WTC11 (cell line): ENCODE measurements at regions not wholly inside any gene's neighbourhood (a gene's known extent, or its start where the extent isn't known, plus 50 kb on each side); places are given as distances from the start of the nearest gene placed in this dataset.

Experiments used
- ATAC-seq: fragments of 200-7000 bp; cut with Tn5 transposase; 2 replicates; pipeline ENCODE4 v1.10.0; 2021; ENCODE audit warnings: mild to moderate bottlenecking, moderate library complexity
- CTCF ChIA-PET: fragments of 300-600 bp; sonication (Branson Sonifier 250); formaldehyde crosslinking; loops from one replicate; lab custom pipeline; 2021; ENCODE audit warnings: antibody characterized with exemption; lab: Charles Lee
- POLR2A ChIA-PET: fragments of 350-600 bp; sonication (Branson Sonifier 250); formaldehyde crosslinking; loops from one replicate; lab custom pipeline; 2021; ENCODE audit warnings: antibody characterized with exemption; lab: Charles Lee
- DNase-seq: peaks from one replicate; pipeline ENCODE4 v3.0.0; 2021; ENCODE audit warnings: low spot score
- H3K27ac Mint-ChIP-seq: 2 replicates; pipeline ENCODE4 v1.8.0; 2021; ENCODE audit warnings: mixed read lengths
- H3K27me3 Mint-ChIP-seq: 2 replicates; pipeline ENCODE4 v1.8.0; 2021; ENCODE audit warnings: low read depth, mild to moderate bottlenecking, moderate library complexity, mixed read lengths
- H3K36me3 Mint-ChIP-seq: 2 replicates; pipeline ENCODE4 v1.8.0; 2021; ENCODE audit warnings: mixed read lengths
- H3K4me1 Mint-ChIP-seq: 2 replicates; pipeline ENCODE4 v1.8.0; 2022; ENCODE audit warnings: mixed read lengths
- H3K4me3 Mint-ChIP-seq: 2 replicates; pipeline ENCODE4 v1.8.0; 2021; ENCODE audit warnings: mild to moderate bottlenecking, moderate library complexity, mixed read lengths
- H3K9me3 Mint-ChIP-seq: 2 replicates; pipeline ENCODE4 v1.8.0; 2021; ENCODE audit warnings: mixed read lengths
- ATF6 ChIP-seq: sonication (generic); formaldehyde crosslinking; IDR thresholded peaks from 2 replicates; pipeline ENCODE4 v1.8.1; 2023; ENCODE audit warnings: mild to moderate bottlenecking, missing genetic modification reagents
- E2F5 ChIP-seq: sonication (generic); formaldehyde crosslinking; IDR thresholded peaks from 2 replicates; pipeline ENCODE4 v1.8.1; 2022; ENCODE audit warnings: mild to moderate bottlenecking, moderate library complexity, missing genetic modification reagents
- FOXJ3 ChIP-seq: sonication (generic); formaldehyde crosslinking; IDR thresholded peaks from 2 replicates; pipeline ENCODE4 v1.9.0; 2021; ENCODE audit warnings: missing genetic modification reagents, mild to moderate bottlenecking, borderline replicate concordance
- FOXP1 ChIP-seq: sonication (generic); formaldehyde crosslinking; IDR thresholded peaks from 2 replicates; pipeline ENCODE4 v1.8.0; 2022; ENCODE audit warnings: missing genetic modification reagents, mild to moderate bottlenecking, moderate library complexity, borderline replicate concordance
- FOXP4 ChIP-seq: sonication (generic); formaldehyde crosslinking; IDR thresholded peaks from 2 replicates; pipeline ENCODE4 v1.8.0; 2022; ENCODE audit warnings: mild to moderate bottlenecking, missing genetic modification reagents
- KAT7 ChIP-seq: sonication (generic); formaldehyde crosslinking; IDR thresholded peaks from 2 replicates; pipeline ENCODE4 v1.8.1; 2023; ENCODE audit warnings: missing genetic modification reagents, mild to moderate bottlenecking, borderline replicate concordance
- MLX ChIP-seq: sonication (generic); formaldehyde crosslinking; IDR thresholded peaks from 2 replicates; pipeline ENCODE4 v1.8.1; 2023; ENCODE audit warnings: mild to moderate bottlenecking, missing genetic modification reagents, moderate library complexity
- NFYB ChIP-seq: sonication (generic); formaldehyde crosslinking; conservative IDR thresholded peaks from 2 replicates; pipeline ENCODE4 v1.8.0; 2022; ENCODE audit warnings: low read depth, missing genetic modification reagents
- PRDM15 ChIP-seq: sonication (generic); formaldehyde crosslinking; IDR thresholded peaks from 2 replicates; pipeline ENCODE4 v1.8.0; 2022; ENCODE audit warnings: missing genetic modification reagents
- RORB ChIP-seq: fragments of 250-450 bp; sonication (Bioruptor Pico); IDR thresholded peaks from 2 replicates; pipeline ENCODE4 v1.9.0; 2021; ENCODE audit warnings: mild to moderate bottlenecking
- TEAD4 ChIP-seq: sonication (generic); formaldehyde crosslinking; IDR thresholded peaks from 2 replicates; pipeline ENCODE4 v1.8.0; 2022; ENCODE audit warnings: mild to moderate bottlenecking, missing genetic modification reagents
- USF2 ChIP-seq: sonication (generic); formaldehyde crosslinking; IDR thresholded peaks from 2 replicates; pipeline ENCODE4 v1.8.1; 2023; ENCODE audit warnings: mild to moderate bottlenecking, missing genetic modification reagents, moderate library complexity

GRCh38 chr5:136620621-136621020 lies 255.3 kb upstream of the TRPC7 start (continued):
- no peak for TF ChIP-seq PRDM15 (CRISPR knock-in tag)
- TF ChIP-seq FOXJ3 (CRISPR knock-in tag) = no peak
- no peak for TF ChIP-seq ATF6 (CRISPR knock-in tag)
- TF ChIP-seq USF2 = no peak
- no peak for TF ChIP-seq MLX
- no peak for TF ChIP-seq RORB
- no peak for TF ChIP-seq E2F5
- no peak for TF ChIP-seq FOXP4 (CRISPR knock-in tag)
- no peak for TF ChIP-seq FOXP1 (CRISPR knock-in tag)
- TF ChIP-seq NFYB (CRISPR knock-in tag) = no peak
- TF ChIP-seq KAT7 (CRISPR knock-in tag) = no peak
- TF ChIP-seq, all 79 proteins: peak for 0

- TF ChIP-seq TEAD4 (no peak), FOXP4 (CRISPR knock-in tag) (no peak)
- ChIA-PET CTCF (no interaction called here), POLR2A (no interaction called here)
- Mint-ChIP-seq H3K27ac (no peak overlapping the region), H3K9me3 (no peaks in the 10 kb centered on the region), H3K27me3 (no peaks in the 10 kb centered on the region), H3K36me3 (no peaks in the 10 kb centered on the region), H3K4me1 (peaks cover 26% of the 10 kb centered on the region), H3K4me3 (no peak overlapping the region)
- no peak for ATAC-seq
- DNase-seq = no peak
Observed at GRCh38 chr5:136620016-136620419, 254.7 kb upstream of the TRPC7 start.
